NCI-H2196 (cell line): ENCODE measurements at regions not wholly inside any gene's neighbourhood (a gene's known extent, or its start where the extent isn't known, plus 50 kb on each side); places are given as distances from the start of the nearest gene placed in this dataset.
"Not testable (repeated sequence)": the region's sequence is repeated elsewhere in the genome, so short reads cannot be mapped to it uniquely, and the experiment has no call there.

Experiments
- DNase-seq: peaks from one replicate; lab custom pipeline; 2025; ENCODE audit not compliant: unreplicated experiment; lab: John Stamatoyannopoulos, UW

DNA sequence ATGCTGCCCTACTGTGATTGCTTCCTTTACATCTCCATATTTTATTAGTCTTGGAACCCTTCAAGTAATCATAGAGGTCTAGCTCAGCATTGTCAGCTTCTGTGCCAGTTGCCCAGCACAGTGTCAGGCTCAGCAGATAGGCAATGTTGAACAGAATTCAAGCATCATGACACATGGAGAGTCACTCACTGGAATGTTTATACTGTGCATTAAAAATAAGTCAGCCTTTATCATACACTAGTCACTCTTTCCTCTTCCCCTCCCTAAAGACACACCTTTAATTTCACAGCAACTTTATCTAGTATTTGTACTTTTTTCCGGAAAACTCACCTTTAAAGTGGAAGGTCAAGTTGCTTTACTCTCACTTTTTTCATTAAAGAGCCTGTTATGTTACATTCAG is 253.8 kb upstream of the CDH11 start:
- DNase-seq = no peak

DNA sequence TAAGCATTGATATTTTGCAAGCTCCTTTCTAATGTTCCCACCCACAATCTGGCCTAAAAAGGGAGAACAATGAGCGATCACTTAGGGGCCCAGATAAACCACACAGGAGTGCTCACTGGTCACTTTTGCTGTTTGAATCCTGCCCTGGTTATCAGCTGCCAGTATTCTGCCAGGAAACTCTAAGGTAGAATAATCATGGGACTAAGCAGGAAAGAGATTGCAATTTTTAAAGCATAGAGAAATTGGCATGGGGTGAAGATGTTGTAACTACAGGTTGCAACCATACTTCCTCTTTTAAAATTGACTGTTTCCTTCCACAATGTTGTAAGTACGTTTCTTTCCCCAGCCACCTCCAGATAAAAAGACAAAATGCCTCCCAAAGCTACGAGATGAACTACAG is 251.2 kb upstream of the CDH11 start:
- no peak for DNase-seq

DNA sequence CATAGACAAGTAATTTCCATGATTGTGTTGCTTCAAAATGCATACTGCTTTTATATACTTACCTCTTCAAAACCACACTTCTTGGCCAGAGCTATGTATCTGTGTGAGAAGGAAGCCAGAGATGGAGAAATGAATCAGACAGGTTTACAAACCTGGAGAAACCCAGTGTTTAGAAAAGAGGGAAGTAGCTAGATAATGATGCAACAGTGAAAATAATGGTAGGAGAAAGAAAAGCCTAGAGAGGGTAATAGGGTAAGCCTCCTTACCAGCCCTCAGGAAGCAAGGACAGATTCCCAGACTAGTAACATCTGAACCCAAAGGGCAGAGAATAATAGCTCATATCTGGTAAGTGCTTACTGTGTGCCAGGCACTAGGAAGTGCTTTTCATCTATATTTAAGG is 250.3 kb upstream of the CDH11 start:
- no peak for DNase-seq

DNA sequence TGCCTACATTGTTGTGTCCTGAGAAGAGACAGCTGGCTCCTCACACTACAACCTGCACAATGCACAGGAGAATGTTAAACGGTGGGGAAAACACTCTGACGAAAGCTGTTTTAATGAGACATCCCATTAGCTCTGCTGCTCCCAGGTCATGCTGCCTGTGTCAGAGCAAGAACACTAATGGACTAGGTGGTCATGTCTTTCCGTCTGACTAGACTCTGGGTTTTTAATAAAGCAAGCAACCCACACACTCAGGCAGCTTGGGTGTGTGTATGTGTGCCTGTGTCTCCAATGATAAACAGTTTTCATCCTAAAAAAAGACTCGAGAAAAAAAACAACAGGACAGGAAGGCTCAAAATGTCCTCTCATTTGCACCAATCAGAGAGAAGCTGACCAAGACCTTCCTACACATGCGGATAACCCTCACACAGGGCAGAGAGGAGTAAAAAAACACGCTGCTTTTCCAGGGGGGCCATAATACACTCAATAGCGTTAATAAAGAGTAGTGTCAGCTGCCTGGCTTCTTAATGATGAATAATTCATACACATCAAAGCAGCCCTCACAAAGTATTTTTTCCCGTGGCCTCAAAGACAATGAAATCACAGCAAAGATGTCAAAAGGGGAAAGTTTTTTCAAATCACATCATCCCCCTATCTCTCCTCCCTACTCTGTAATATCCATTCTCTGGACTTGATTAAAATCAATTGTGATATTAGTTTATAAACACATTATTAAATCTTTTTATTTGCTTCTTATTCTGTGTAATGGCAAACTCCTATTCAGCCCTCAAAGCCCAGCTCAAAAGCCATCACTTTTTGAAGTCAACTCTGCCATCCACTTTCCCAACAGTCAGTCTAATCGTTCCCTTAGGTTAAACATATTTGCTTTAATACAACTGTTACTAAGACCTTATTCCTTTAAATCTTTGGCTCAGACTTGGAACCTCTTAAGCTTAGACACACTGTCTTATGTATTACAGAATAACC is 244.2 kb upstream of the CDH11 start:
- DNase-seq = no peak

DNA sequence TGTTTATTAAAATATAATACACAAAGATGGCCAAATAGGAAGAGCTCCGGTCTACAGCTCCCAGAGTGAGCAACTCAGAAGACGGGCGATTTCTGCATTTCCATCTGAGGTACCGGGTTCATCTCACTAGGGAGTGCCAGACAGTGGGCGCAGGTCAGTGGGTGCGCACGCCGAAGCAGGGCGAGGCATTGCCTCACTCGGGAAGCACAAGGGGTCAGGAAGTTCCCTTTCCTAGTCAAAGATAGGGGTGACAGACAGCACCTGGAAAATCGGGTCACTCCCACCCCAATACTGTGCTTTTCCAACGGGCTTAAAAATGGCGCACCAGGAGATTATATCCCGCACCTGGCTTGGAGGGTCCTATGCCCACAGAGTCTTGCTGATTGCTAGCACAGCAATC is 234.9 kb upstream of the CDH11 start:
- not testable (repeated sequence) for DNase-seq

DNA sequence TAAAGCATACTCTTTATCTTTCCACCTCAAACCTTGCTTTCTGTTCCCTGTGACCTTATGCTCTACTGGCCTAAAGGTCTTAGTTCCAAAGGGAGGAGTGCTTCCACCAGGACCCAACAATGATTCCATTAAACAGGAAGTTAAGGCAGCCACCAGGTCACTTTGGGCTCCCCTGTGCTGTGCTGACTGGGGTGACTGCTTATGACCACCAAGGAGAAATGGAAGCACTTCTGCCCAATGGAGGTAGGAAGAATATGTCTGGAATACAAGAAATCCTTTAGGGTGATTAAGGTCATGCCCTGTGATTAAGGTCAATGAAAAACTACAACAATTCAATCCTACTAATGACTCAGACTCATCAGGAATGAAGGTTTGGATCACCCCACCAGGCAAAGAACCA is 233.8 kb upstream of the CDH11 start:
- no peak for DNase-seq

DNA sequence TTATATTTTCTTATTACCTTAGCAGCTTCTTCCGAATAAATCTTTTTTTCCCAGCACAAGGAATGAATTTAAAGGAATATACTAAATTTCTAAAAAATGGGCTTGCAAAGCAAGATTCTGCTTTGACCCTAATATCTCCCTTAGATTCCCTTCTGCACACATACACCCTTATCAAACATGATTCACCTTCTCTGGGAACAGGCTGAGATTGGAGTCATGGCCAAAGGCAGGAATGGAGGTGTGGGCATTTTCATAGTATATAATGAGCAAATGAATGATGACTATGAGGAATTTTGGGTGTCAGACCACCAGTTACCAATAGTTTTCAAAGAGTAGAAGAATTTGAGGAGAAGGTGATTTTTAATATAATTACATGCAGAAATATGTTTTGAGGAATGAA is 231.3 kb upstream of the CDH11 start:
- DNase-seq = no peak

DNA sequence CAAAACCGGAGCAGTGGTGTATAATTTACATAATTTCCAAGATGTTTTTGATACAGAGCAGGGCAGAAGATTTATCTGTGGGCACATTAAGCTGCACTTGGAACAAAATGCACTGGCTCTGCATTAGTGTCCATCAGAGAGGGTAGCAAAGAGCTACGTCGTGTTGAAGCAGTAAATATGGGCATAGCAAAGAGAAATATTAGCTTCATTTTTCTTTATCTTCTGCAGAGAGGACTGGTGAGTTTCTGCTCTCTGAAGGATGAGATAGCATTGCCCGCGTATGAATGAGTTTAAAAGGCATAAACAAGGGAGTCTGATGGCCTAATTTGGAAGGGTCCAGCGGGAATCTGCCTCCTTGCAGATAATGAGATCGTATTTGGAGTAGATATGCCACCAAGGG is 227.8 kb upstream of the CDH11 start:
- DNase-seq = no peak

DNA sequence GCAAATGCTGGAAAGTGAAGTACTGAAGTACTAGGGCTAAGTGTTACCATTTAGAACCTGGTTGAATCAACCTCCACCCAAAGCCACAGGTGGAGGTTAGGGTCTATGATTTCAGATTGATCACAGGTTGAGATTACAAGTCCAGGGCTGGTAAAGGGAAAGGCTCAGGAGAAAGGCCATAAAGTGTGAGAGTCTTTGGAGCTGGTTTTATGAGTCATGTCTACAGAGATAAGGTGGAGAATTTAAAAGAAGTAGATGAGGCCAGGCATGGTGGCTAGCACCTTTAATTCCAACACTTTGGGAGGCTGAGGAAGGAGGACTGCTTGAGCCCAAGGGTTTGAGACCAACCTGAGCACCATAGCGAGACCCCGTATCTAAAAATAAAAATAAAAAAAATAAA is 221.7 kb upstream of the CDH11 start:
- no peak for DNase-seq

DNA sequence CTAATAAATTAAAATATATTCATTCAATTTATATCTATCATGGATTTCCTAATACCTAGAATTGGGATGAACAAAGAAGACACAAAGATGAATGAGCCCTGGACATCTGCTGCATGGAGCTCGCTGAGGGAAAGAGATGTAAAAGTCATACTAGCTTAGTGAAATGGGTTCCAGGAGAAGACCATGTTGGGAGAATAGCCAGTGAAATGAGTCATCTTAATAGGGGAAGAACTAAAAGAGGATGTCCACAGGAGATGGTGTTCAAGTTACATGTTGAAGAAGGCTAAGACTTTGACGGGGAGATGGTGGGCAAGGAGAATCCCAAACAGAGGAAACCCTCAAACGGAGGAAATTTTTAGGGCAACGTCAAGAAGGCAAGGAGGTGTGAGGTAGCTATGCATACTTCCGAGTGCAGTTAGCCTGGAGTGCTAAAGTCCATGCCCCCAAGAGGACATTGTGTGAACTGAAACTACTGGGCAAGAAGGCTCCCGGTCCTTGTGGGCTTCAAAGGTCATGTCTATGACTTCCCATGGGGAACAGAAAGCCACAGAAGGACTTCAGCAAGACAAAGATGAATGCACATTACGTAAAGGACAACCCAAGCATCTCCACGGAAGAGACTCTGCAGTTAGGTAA is 220.5 kb upstream of the CDH11 start:
- DNase-seq = no peak

DNA sequence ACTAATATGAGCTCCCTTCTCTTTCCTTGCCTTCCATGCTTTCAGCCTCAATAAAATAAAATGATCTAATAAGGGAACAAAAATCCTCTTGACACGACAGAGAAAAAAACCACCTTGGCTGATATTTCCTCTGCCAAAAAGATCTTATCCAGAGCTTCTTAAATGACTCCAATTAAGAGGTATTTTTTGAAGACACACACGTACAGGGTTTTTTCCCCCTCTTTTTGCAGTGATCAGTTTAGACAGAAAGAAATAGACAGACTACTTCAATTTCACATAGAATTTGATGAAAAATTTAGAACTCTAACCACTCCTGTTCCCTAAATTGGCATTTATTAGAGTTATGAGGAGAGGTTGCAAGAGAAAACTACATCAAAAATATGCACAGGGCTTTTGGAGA is 217.2 kb upstream of the CDH11 start:
- no peak for DNase-seq

DNA sequence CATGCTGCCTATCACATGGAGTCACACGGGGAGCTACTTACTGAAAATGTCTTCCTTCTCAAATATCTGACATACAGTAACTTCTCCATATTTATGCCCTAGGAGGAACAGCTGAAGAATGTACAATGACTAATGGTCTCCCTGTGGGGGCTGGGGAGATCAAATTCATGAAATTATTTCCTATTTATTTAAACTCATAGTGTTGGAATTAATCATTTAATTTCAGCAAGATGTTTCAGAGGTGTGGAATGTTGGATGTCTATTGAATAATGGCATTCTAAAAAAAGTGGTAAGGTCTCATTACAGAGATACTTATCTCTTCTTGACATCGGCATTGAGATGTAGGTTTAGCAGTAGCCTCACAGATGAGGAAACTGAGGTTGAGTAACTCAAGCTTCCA is 214.3 kb upstream of the CDH11 start:
- no peak for DNase-seq

DNA sequence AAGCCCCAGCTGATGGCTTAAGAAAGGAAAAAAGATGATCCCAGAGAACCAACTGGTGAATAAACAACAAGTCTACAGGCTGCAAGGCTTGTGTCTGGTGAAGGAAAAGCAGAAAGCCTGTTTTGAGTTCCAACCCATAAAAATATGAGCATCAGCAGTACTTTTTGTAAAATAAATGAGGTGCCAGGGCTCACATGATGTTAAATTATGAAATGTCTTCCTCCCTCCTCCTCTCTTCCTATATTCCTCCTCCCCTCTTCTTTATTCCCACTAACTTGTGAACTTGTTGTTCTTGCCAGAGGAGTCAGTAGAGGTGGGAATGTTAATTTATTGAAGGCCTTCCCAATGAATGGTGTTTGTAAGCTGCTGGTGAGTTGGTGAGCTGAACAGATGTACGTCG is 212.2 kb upstream of the CDH11 start:
- DNase-seq = no peak

DNA sequence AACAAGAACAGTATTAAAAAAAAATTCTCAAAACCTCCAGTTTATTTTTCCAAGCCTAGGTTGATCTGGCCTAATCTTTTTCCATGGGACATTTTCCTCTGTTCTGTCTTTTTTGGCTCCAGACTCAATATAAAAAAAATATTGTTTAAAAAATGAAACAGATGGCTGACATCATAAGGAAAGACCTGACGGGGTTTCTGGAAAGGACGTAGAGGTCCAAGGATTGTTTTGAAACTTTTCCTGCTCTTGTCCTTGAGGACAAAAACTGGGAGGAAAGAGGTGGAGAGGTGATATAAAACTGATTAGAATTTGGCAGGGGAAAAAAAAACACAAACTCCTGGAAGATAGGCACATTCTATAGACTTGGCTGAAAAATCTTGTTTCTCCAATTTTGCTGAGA is 211.4 kb upstream of the CDH11 start:
- no peak for DNase-seq

DNA sequence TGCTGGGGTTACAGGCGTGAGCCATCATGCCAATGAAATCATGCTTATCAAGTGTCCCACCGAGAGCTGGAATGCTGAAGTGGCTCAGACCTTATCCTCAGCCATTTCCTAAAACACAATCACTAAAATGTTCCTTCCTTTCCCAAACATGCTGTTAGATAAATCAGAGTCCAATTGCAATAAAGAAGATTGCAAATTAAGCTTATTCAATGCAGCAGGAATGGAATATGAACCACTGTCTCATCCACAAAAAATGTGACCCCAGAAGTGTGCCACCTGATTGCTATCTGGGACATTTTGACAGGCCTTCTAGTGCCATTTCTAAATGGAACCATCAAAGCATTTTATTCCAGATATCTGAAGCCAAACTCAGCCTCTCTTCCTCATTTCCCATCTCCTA is 205.5 kb upstream of the CDH11 start:
- DNase-seq = no peak

DNA sequence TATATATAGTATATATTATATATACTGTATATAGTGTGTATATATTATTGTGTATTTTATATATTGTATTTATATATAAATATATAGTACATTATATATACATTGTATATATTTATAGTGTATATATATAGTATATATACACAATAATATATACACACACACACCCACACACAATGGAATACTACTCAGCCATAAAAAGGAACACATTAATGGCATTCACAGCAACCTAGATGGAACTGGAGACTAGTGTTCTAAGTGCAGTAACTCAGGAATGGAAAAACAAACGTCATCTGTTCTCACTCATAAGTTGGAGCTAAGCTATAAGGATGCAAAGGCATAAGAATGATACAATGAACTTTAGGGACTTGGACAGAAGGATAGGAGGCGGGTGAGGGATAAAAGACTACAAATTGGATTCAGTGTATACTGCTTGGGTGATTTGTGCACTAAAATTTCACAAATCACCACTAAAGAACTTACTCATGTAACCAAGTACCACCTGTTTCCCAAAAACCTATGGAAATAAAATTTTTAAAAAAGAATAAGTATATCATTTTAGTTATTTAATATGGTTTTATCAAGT is 201.9 kb upstream of the CDH11 start:
- no peak for DNase-seq

DNA sequence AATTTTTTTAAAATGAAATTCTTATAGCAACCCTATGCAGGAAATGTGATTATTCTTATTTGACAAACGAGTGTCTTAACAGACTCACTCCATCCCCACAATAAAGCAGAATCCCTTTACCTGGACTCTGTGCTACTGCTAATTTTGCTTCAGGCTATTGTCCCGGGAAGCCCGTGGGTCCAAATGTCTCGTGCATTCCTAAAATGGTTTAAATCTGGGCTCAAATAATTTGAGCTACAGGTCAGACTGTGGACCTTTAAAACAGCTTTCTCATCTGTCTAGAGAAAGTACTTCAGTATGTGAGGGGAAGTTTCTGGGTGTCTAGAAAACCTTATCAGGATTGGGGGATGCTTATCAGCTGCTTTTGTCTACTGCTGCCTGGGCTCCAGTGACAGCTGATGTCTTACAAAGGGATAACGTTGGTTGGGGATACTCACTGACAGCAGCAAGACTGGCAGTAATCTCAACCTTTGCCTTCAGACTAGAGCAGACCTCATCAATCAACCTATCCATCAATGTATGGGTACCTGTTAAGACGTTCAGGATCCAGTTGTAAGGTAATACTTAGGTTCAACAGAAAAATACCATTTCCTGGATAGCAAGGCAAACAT is 197.9 kb upstream of the CDH11 start:
- no peak for DNase-seq

DNA sequence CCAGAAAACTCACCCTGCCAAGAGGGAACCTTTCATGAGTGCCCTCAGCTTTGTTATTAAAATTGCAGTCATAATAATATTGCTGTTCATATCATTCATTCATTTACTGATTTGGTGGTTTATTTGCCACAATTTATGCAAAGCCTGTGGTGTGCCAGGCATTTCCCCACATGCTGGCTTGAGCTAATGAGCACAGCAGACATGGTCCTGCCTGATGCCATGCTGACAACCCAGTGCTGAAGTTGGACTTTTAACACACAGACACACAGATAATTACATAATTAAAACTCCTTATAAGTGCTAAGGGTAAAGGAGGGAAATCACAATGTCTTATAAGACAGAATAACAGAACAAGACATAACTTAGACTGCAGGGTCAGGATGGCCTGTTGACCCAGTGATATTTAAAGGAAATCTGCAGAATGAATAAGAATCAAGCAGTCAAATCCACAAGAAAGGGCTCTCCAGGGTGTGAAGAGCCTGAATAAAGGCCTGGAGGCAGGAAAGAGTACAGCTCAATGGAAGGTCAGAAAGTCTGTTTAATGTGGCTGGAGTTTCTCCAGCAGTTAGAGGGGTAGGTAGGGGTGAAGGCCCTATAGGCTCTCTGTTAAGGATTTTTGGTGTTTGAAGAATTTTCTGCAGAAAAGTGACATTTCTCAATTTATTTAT is 196.9 kb upstream of the CDH11 start:
- DNase-seq = no peak

DNA sequence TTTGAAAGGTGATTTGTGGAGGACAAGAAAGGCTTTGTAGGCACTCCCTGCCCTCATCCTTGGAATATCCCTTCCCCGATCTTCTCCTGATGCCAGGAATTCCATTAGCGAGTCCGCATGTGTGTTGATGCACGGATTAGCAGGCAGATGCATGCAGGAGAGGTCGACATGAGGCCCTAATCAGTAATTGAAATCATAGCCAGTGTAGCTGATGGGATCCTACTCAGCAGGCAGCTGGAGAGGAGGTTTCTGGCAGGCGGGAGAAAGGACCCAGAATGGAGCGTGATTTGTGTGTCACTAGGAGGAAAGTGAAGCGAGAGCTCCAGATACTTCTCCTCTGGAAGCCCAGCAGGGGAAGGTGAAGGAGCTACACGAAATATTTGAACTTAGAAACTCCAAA is 196.3 kb upstream of the CDH11 start:
- DNase-seq = no peak

DNA sequence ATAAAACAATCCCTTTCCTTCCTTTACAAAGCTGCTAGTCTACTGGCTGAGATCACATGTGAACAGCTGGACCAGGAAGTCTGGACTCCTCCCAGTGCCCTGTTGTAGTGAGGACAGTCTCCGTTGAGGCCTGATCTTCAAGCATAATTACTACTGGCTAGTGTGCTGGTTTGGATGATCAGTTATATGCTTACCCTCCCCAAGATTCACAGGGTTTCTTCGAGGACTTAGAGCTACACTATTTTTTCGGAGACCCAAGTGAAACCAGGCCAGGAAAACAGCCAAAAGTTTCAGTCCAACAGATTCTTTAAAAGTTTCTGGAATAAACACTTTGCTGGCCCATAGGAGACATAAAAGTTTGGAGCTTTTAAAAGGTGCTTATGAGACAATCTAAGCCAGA is 194.9 kb upstream of the CDH11 start:
- DNase-seq = no peak

DNA sequence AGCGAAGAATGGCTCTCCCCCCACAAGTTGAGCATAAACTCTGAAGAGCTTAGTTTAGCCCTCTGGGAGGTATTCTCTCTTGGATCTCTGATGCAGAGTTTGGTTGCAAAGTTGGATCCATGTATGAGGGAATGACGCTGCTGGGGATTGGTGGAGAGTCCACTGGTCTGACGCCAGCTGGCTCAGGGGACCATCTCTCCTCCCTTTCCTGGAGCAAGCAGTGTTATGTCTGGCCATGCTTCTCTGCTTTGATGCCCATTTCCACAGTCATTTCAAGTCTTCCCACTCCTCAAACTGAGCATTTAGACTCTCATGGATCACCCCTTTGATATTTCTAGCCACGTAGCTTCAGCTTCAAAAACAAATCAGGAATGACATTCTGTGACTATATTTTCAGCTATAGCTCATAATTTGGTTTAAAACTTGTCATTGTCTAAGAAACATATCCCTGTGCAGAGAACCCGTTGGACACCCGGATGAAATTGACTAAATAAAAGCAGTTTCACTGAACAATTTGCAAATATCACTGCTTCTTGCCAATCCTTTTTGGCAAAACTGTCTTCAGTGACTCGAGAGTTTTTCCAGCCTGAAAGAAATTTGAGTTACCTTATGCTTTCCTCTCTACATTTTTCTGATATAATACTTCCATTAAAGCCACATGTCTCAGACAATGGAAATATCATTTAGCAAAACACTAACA is 193.4 kb upstream of the CDH11 start:
- no peak for DNase-seq
